Type B pancreatic cell (in vitro differentiated cells): ENCODE measurements at regions not wholly inside any gene's neighbourhood (a gene's known extent, or its start where the extent isn't known, plus 50 kb on each side); places are given as distances from the start of the nearest gene placed in this dataset.

Source experiments
- DNase-seq: peaks from one replicate; pipeline ENCODE4 v3.0.0; 2021; ENCODE audit warnings: mixed read lengths; ENCODE audit not compliant: unreplicated experiment; ENCODE audit errors: extremely low spot score
- H3K27ac Mint-ChIP-seq: 2 replicates; pipeline ENCODE4 v1.8.0; 2021; ENCODE audit warnings: mild to moderate bottlenecking, mixed read lengths
- H3K27me3 Mint-ChIP-seq: 2 replicates; pipeline ENCODE4 v1.8.0; 2021; ENCODE audit warnings: mixed read lengths
- H3K36me3 Mint-ChIP-seq: 2 replicates; pipeline ENCODE4 v1.8.0; 2021; ENCODE audit warnings: mixed read lengths
- H3K4me1 Mint-ChIP-seq: one replicate; pipeline ENCODE4 v1.8.0; 2021; ENCODE audit warnings: mixed read lengths; ENCODE audit not compliant: unreplicated experiment
- H3K4me3 Mint-ChIP-seq: 2 replicates; pipeline ENCODE4 v1.8.0; 2021; ENCODE audit warnings: mild to moderate bottlenecking, mixed read lengths
- H3K9me3 Mint-ChIP-seq: 2 replicates; pipeline ENCODE4 v1.8.0; 2021; ENCODE audit warnings: mixed read lengths
- CTCF ChIP-seq: fragments of 200-600 bp; sonication (generic); conservative IDR thresholded peaks from 2 replicates; pipeline ENCODE4 v1.5.0; 2021; ENCODE audit warnings: antibody characterized with exemption, mild to moderate bottlenecking

- no peaks in the 10 kb centered on the region for H3K36me3 Mint-ChIP-seq
- no peak for TF ChIP-seq CTCF
- no peak overlapping the region for H3K27ac Mint-ChIP-seq
- no peak for DNase-seq
- no peak overlapping the region for H3K4me3 Mint-ChIP-seq
- no peaks in the 10 kb centered on the region for H3K27me3 Mint-ChIP-seq
- no peaks in the 10 kb centered on the region for H3K9me3 Mint-ChIP-seq
- peaks cover 4% of the 10 kb centered on the region for H3K4me1 Mint-ChIP-seq
These were observed 821.7 kb downstream of the GATA3 start for GRCh38 chr10:8876171-8876570.

- Mint-ChIP-seq H3K27me3 (peaks cover 2% of the 10 kb centered on the region), H3K9me3 (peaks cover 4% of the 10 kb centered on the region), H3K4me1 (no peaks in the 10 kb centered on the region), H3K36me3 (no peaks in the 10 kb centered on the region), H3K27ac (no peak overlapping the region), H3K4me3 (no peak overlapping the region)
- no peak for TF ChIP-seq CTCF
- DNase-seq, result no peak
These were observed 835.0 kb downstream of the GATA3 start for GRCh38 chr10:8889538-8889937.

DNA sequence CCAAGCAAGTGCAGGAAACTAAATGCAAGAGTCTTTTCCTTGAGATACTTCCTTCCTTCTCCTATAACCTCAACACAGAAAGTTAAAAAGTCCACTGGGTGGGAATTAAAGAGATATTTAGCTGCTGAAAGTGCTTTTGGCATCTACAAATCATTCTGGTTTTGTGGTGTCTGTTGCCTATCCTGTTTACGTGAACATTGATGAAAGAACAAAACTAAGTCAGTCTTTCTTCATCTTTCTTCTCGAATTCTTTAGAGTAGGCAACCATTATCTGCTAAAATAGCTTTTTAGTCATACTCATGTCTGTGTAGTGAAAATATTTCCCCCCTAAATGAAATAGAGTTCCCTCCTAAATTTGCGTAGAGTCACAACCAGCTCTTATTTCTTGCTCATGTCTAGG lies 838.6 kb downstream of the GATA3 start:
- no peaks in the 10 kb centered on the region for H3K4me1 Mint-ChIP-seq
- H3K9me3 Mint-ChIP-seq, result peaks cover 4% of the 10 kb centered on the region
- no peaks in the 10 kb centered on the region for H3K36me3 Mint-ChIP-seq
- no peak overlapping the region for H3K4me3 Mint-ChIP-seq
- peaks cover 2% of the 10 kb centered on the region for H3K27me3 Mint-ChIP-seq
- no peak overlapping the region for H3K27ac Mint-ChIP-seq
- no peak for TF ChIP-seq CTCF
- DNase-seq, result no peak

- Mint-ChIP-seq H3K27ac (no peak overlapping the region), H3K27me3 (peaks cover 2% of the 10 kb centered on the region), H3K36me3 (no peaks in the 10 kb centered on the region), H3K4me3 (no peak overlapping the region), H3K9me3 (peaks cover 4% of the 10 kb centered on the region), H3K4me1 (no peaks in the 10 kb centered on the region)
- no peak for TF ChIP-seq CTCF
- no peak for DNase-seq
These were observed 839.7 kb downstream of the GATA3 start for GRCh38 chr10:8894148-8894547.

DNA sequence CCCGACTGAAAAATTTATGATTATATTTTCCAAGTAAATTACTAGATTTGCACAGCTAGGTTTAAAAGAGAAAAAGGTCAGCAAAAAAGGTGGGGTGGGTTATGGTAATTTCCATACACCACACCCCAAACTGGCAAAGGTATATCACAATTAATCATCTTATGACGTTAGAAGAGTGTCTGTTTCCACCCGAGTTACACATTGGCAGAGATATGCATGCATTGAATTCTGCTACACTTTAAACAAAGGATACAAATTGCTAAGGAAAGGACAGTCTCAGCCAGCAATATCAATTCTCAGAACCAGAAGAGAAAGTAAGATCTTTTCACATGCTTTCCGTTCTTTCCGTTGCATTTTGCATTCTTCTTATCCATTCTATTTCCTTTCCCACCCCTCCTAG lies 843.3 kb downstream of the GATA3 start:
- DNase-seq, result no peak
- Mint-ChIP-seq H3K4me3 (no peak overlapping the region), H3K4me1 (no peaks in the 10 kb centered on the region), H3K9me3 (no peaks in the 10 kb centered on the region), H3K27ac (no peak overlapping the region), H3K27me3 (peaks cover 2% of the 10 kb centered on the region), H3K36me3 (no peaks in the 10 kb centered on the region)
- TF ChIP-seq CTCF, result no peak

DNA sequence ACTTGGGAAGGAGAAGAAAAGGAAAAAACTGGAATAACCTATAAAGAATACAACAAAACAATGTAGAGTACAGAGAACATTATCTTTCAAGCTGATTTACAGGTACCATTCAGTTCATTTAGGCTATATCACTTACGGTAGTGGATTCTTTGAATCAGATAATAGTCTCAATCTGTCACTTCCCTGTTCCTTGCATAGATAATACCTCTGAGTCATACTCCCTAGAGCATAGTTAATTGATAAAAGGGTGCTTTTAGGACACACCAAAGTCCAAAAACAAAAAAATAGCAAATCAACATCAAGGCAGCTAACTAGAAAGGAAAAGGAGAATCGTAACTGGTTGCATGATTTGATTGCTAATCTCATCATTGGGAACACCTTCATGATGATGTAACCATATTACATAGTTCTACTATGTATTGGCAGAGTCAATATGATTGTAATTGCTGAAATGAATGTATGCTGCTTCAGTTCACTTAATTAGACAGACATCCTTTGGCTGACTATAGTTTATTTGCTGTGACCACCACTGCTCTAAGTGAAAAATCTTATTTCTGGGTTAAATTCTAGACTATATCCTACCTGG lies 844.4 kb downstream of the GATA3 start:
- Mint-ChIP-seq H3K4me3 (no peak overlapping the region), H3K27ac (no peak overlapping the region), H3K4me1 (no peaks in the 10 kb centered on the region), H3K27me3 (peaks cover 2% of the 10 kb centered on the region), H3K9me3 (no peaks in the 10 kb centered on the region), H3K36me3 (no peaks in the 10 kb centered on the region)
- no peak for DNase-seq
- TF ChIP-seq CTCF, result no peak
